ENCODE measurements at regions not wholly inside any gene's neighbourhood (a gene's known extent, or its start where the extent isn't known, plus 50 kb on each side); places are given as distances from the start of the nearest gene placed in this dataset.

- H3K4me2 ChIP-seq, result no peak overlapping the region
- no peak overlapping the region for H3K4me3 ChIP-seq (ENCODE audit: low read depth in 2 of 2, low read length in 1 of 2)
- H3K27me3 ChIP-seq (ENCODE audit: insufficient read depth), result no peaks in the 10 kb centered on the region
- WGBS (ENCODE audit: low lambda C conversion rate), result 28% methylated on average over 4 of the region's 4 CpGs
- no peaks in the 10 kb centered on the region for H3K9me3 ChIP-seq
- H3K27ac ChIP-seq (ENCODE audit: low read depth in 2 of 2, low read length in 1 of 2), result no peak overlapping the region
- H3K36me3 ChIP-seq (replicated peaks in 1 of 2; ENCODE audit: control insufficient read depth in 1 of 2, insufficient read depth in 2 of 2, low read length in 1 of 2), result no peaks in the 10 kb centered on the region
- ChIA-PET POLR2A (no interaction called here), CTCF (no interaction called here)
- TF ChIP-seq, protein P1, sequence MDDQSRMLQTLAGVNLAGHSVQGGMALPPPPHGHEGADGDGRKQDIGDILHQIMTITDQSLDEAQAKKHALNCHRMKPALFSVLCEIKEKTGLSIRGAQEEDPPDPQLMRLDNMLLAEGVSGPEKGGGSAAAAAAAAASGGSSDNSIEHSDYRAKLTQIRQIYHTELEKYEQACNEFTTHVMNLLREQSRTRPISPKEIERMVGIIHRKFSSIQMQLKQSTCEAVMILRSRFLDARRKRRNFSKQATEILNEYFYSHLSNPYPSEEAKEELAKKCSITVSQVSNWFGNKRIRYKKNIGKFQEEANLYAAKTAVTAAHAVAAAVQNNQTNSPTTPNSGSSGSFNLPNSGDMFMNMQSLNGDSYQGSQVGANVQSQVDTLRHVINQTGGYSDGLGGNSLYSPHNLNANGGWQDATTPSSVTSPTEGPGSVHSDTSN (IDR thresholded peaks at IDR 0.05), result no peak
- TF ChIP-seq GATA2 (CRISPR knock-in tag; IDR thresholded peaks at IDR 0.05), result no peak
- TF ChIP-seq FOXJ3 (CRISPR knock-in tag; IDR thresholded peaks at IDR 0.05), result no peak
- no peak for TF ChIP-seq TEAD4 (IDR thresholded peaks at IDR 0.05; ENCODE audit: borderline replicate concordance, insufficient read depth)
- TF ChIP-seq RAD21 (IDR thresholded peaks at IDR 0.05; ENCODE audit: low read length), result no peak
- no peak for TF ChIP-seq MAX (IDR thresholded peaks at IDR 0.05; ENCODE audit: low read depth)
- no peak for TF ChIP-seq FOSL2 (IDR thresholded peaks at IDR 0.05; ENCODE audit: borderline replicate concordance, low read depth)
- TF ChIP-seq, protein P2, sequence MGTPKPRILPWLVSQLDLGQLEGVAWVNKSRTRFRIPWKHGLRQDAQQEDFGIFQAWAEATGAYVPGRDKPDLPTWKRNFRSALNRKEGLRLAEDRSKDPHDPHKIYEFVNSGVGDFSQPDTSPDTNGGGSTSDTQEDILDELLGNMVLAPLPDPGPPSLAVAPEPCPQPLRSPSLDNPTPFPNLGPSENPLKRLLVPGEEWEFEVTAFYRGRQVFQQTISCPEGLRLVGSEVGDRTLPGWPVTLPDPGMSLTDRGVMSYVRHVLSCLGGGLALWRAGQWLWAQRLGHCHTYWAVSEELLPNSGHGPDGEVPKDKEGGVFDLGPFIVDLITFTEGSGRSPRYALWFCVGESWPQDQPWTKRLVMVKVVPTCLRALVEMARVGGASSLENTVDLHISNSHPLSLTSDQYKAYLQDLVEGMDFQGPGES (IDR thresholded peaks at IDR 0.05; ENCODE audit: low read depth, low read length), result no peak
- no peak for TF ChIP-seq RCOR1 (IDR thresholded peaks at IDR 0.05; ENCODE audit: low read length)
- no peak for TF ChIP-seq MEF2A (IDR thresholded peaks at IDR 0.05; ENCODE audit: borderline replicate concordance, low read depth)
- no peak for TF ChIP-seq MXI1 (IDR thresholded peaks at IDR 0.05; ENCODE audit: low read depth, low read length)
- TF ChIP-seq JUND (IDR thresholded peaks at IDR 0.05), result no peak
- TF ChIP-seq NFIC (IDR thresholded peaks at IDR 0.05; ENCODE audit: borderline replicate concordance), result no peak
- TF ChIP-seq EP300 (IDR thresholded peaks at IDR 0.05; ENCODE audit: borderline replicate concordance in 1 of 2, low read depth in 1 of 2, low read length in 1 of 2), result no peak
- no peak for TF ChIP-seq USF1 (IDR thresholded peaks at IDR 0.05; ENCODE audit: borderline replicate concordance, low read depth)
- TF ChIP-seq FOXM1 (IDR thresholded peaks at IDR 0.05; ENCODE audit: low read depth), result no peak
- H2AFZ ChIP-seq (ENCODE audit: low read depth), result no peak overlapping the region
- peaks cover 0 to 12% of the 10 kb centered on the region in 2 experiments; a peak in 2 of 4 replicates for H3K4me1 ChIP-seq (ENCODE audit: control insufficient read depth in 1 of 2, insufficient read depth in 2 of 2, low read depth in 1 of 2, low read length in 1 of 2)
- H3F3A ChIP-seq (replicated peaks; ENCODE audit: insufficient read depth), result no peaks in the 10 kb centered on the region
- H3K9me2 ChIP-seq, result no peaks in the 10 kb centered on the region
- H3K9ac ChIP-seq, result no peak overlapping the region
- H3K79me2 ChIP-seq (ENCODE audit: insufficient read depth), result no peaks in the 10 kb centered on the region
- DNase-seq, result no peak
- no peaks in the 10 kb centered on the region for H4K20me1 ChIP-seq (ENCODE audit: insufficient read depth)
These were observed 438.5 kb upstream of the FAT3 start for GRCh38 chr11:91786097-91786496.

DNA sequence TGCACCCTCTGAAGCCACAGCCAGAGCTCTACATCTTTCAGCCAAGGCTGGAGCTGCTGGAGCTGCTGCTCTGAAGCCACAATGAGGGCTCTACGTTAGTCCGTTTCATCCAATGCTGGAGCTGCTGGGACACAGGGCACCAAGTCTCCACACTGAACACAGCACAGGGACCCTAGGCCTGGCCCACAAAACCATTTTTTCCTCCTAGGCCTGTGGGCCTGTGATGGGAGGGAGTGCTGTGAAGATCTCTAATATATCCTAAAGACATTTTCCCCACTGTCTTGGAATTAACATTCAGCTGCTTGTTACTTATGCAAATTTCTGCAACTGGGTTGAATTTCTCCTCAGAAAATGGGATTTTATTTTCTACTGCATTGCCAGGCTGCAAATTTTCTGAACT, 441.4 kb upstream of the FAT3 start:
- no peaks in the 10 kb centered on the region for H3K79me2 ChIP-seq (ENCODE audit: insufficient read depth)
- no peak for DNase-seq
- no peak overlapping the region for H3K4me3 ChIP-seq (ENCODE audit: low read depth in 2 of 2, low read length in 1 of 2)
- no peaks in the 10 kb centered on the region for H3K9me3 ChIP-seq
- H3K4me1 ChIP-seq (ENCODE audit: control insufficient read depth in 1 of 2, insufficient read depth in 2 of 2, low read depth in 1 of 2, low read length in 1 of 2), result no peaks in the 10 kb centered on the region
- CTCF ChIA-PET, result no interaction called here
- no peaks in the 10 kb centered on the region for H3K36me3 ChIP-seq (replicated peaks in 1 of 2; ENCODE audit: control insufficient read depth in 1 of 2, insufficient read depth in 2 of 2, low read length in 1 of 2)
- H3K4me2 ChIP-seq, result no peak overlapping the region
- POLR2A ChIA-PET, result interaction anchor here (0.7 kb wide), 1 partner anchor 1714 kb away, joined by 3 read pairs; no protein-coding TSS in a partner anchor
- no peaks in the 10 kb centered on the region for H4K20me1 ChIP-seq (ENCODE audit: insufficient read depth)
- TF ChIP-seq GATA2 (CRISPR knock-in tag; IDR thresholded peaks at IDR 0.05), result no peak
- TF ChIP-seq SIN3A (IDR thresholded peaks at IDR 0.05; ENCODE audit: borderline replicate concordance, low read depth, low read length), result no peak
- TF ChIP-seq FOXJ3 (CRISPR knock-in tag; IDR thresholded peaks at IDR 0.05), result no peak
- TF ChIP-seq USF1 (IDR thresholded peaks at IDR 0.05; ENCODE audit: borderline replicate concordance, low read depth), result no peak
- no peak overlapping the region for H3K9ac ChIP-seq
- no peaks in the 10 kb centered on the region for H3K9me2 ChIP-seq
- 92% methylated on average over 2 of the region's 2 CpGs for WGBS (ENCODE audit: low lambda C conversion rate)
- H3F3A ChIP-seq (replicated peaks; ENCODE audit: insufficient read depth), result no peaks in the 10 kb centered on the region
- H3K27ac ChIP-seq (ENCODE audit: low read depth in 2 of 2, low read length in 1 of 2), result no peak overlapping the region
- H3K27me3 ChIP-seq (ENCODE audit: insufficient read depth), result no peaks in the 10 kb centered on the region
- H2AFZ ChIP-seq (ENCODE audit: low read depth), result no peak overlapping the region

Data from SK-N-SH (cell line).